Activated T-cell treated with anti-CD3 and anti-CD28 coated beads for 4 hours (primary cell): ENCODE measurements at regions not wholly inside any gene's neighbourhood (a gene's known extent, or its start where the extent isn't known, plus 50 kb on each side); places are given as distances from the start of the nearest gene placed in this dataset.

Experiments
- DNase-seq: peaks from one replicate; pipeline ENCODE4 v3.0.0-alpha.2; 2020

GRCh38 chr17:74097450-74098135 lies 105.9 kb upstream of the RPL38 start:
- DNase-seq: no peak

- DNase-seq: no peak
These were observed 105.1 kb upstream of the RPL38 start for GRCh38 chr17:74098136-74099024.

GRCh38 chr17:74099442-74100340 lies 103.8 kb upstream of the RPL38 start:
- DNase-seq: no peak

GRCh38 chr17:74104921-74105320 lies 98.6 kb upstream of the RPL38 start:
- DNase-seq: no peak

GRCh38 chr17:74107107-74107506 lies 96.4 kb upstream of the RPL38 start:
- no peak for DNase-seq

- no peak for DNase-seq
These were observed 95.3 kb upstream of the RPL38 start for GRCh38 chr17:74108126-74108705.

- DNase-seq: no peak
These were observed 93.0 kb upstream of the RPL38 start for GRCh38 chr17:74110467-74110866.

GRCh38 chr17:74113326-74113725 lies 90.2 kb upstream of the RPL38 start:
- DNase-seq: no peak

- no peak for DNase-seq
These were observed 89.5 kb upstream of the RPL38 start for GRCh38 chr17:74113952-74114351.

- no peak for DNase-seq
These were observed 88.5 kb upstream of the RPL38 start for GRCh38 chr17:74114881-74115470.

- DNase-seq: no peak
These were observed 87.9 kb upstream of the RPL38 start for GRCh38 chr17:74115586-74115985.

GRCh38 chr17:74116087-74116717 lies 87.3 kb upstream of the RPL38 start:
- no peak for DNase-seq

- DNase-seq: no peak
These were observed 86.3 kb upstream of the RPL38 start for GRCh38 chr17:74117087-74117698.

GRCh38 chr17:74117999-74118421 lies 85.5 kb upstream of the RPL38 start:
- no peak for DNase-seq

- DNase-seq: no peak
These were observed 85.0 kb upstream of the RPL38 start for GRCh38 chr17:74118504-74118903.

- DNase-seq: no peak
These were observed 84.4 kb upstream of the RPL38 start for GRCh38 chr17:74119049-74119580.

GRCh38 chr17:74119965-74120364 lies 83.5 kb upstream of the RPL38 start:
- no peak for DNase-seq

- no peak for DNase-seq
These were observed 80.1 kb upstream of the RPL38 start for GRCh38 chr17:74123350-74123749.

- no peak for DNase-seq
These were observed 79.5 kb upstream of the RPL38 start for GRCh38 chr17:74123866-74124444.

- DNase-seq: no peak
These were observed 78.3 kb upstream of the RPL38 start for GRCh38 chr17:74125156-74125555.
